A673 (cell line): ENCODE measurements at regions not wholly inside any gene's neighbourhood (a gene's known extent, or its start where the extent isn't known, plus 50 kb on each side); places are given as distances from the start of the nearest gene placed in this dataset.

Source experiments
- EZH2 ChIP-seq: fragments of 200-600 bp; sonication (generic); IDR thresholded peaks from 2 replicates; pipeline ENCODE4 v1.6.1; 2017; ENCODE audit warnings: borderline replicate concordance, low read depth, mild to moderate bottlenecking, mixed read lengths, antibody characterized with exemption, low read length; ENCODE audit not compliant: poor library complexity, severe bottlenecking
- TF ChIP-seq, protein P1 (sequence below): fragments of 300-800, 200-600 bp; sonication (generic); conservative IDR thresholded peaks from 2 replicates; pipeline ENCODE4 v1.5.1; 2017; ENCODE audit warnings: low read depth, mild to moderate bottlenecking, antibody characterized with exemption, low read length, moderate library complexity, mixed read lengths

DNA sequence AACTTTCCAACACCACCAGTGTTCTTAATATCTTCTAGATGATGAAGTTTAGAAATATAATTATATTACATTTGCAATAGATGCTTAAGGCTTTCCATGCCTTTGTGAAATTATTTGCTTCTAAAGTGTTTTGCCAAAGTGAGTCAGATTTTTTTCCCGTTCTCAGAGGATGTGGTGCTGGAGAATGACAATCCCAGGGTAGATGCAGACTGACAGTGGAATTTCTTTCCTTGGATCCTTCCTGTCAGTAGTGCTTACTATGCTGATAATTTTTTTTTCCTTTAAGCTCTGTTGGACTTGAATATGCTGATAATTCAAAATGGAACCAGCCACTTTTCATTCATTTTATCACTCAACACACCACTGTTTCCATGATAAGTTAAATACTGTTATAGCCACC, 59.9 kb upstream of the SOX4 start:
- TF ChIP-seq, protein P1, sequence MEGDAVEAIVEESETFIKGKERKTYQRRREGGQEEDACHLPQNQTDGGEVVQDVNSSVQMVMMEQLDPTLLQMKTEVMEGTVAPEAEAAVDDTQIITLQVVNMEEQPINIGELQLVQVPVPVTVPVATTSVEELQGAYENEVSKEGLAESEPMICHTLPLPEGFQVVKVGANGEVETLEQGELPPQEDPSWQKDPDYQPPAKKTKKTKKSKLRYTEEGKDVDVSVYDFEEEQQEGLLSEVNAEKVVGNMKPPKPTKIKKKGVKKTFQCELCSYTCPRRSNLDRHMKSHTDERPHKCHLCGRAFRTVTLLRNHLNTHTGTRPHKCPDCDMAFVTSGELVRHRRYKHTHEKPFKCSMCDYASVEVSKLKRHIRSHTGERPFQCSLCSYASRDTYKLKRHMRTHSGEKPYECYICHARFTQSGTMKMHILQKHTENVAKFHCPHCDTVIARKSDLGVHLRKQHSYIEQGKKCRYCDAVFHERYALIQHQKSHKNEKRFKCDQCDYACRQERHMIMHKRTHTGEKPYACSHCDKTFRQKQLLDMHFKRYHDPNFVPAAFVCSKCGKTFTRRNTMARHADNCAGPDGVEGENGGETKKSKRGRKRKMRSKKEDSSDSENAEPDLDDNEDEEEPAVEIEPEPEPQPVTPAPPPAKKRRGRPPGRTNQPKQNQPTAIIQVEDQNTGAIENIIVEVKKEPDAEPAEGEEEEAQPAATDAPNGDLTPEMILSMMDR: no peak
- TF ChIP-seq EZH2: no peak
